OCI-LY7 (cell line): ENCODE measurements at regions not wholly inside any gene's neighbourhood (a gene's known extent, or its start where the extent isn't known, plus 50 kb on each side); places are given as distances from the start of the nearest gene placed in this dataset.
"Not testable (repeated sequence)": the region's sequence is repeated elsewhere in the genome, so short reads cannot be mapped to it uniquely, and the experiment has no call there.

Experiments used
- BruUV-seq: library from RNA; stranded (reverse); fragments of 400-500 nt; replicated peaks from 2 replicates; lab custom pipeline; 2021; lab: Mats Ljungman, UMichigan
- CTCF ChIA-PET: fragments of 300-600 bp; sonication (Branson Sonifier 250); formaldehyde crosslinking; loops from one replicate; lab custom pipeline; 2022; ENCODE audit warnings: antibody characterized with exemption; ENCODE audit not compliant: unreplicated experiment; lab: Charles Lee
- POLR2A ChIA-PET: fragments of 300-600 bp; sonication (Branson Sonifier 250); formaldehyde crosslinking; loops from one replicate; lab custom pipeline; 2022; ENCODE audit warnings: antibody characterized with exemption; lab: Charles Lee
- DNase-seq: peaks from one replicate; pipeline ENCODE4 v3.0.0-alpha.2; 2015; ENCODE audit warnings: low spot score
- H2AFZ ChIP-seq: fragments of 200-600 bp; sonication (generic), shearing (Covaris generic); 2 replicates; pipeline ENCODE4 v1.6.1; 2014; ENCODE audit warnings: mild to moderate bottlenecking, antibody characterized with exemption, low read length, moderate library complexity
- H3K27ac ChIP-seq: fragments of 200-600 bp; sonication (generic); 2 replicates; pipeline ENCODE4 v1.5.1; 2014; ENCODE audit warnings: mixed run types, low read depth, mild to moderate bottlenecking, moderate library complexity, low read length, inconsistent platforms; ENCODE audit not compliant: poor library complexity, severe bottlenecking
- H3K36me3 ChIP-seq: fragments of 200-600 bp; sonication (generic); 2 replicates; pipeline ENCODE4 v1.6.1; 2014; ENCODE audit warnings: mild to moderate bottlenecking, antibody characterized with exemption, low read length, moderate library complexity, mixed read lengths; ENCODE audit not compliant: insufficient read depth
- H3K4me1 ChIP-seq: fragments of 200-600 bp; sonication (generic); 2 replicates; pipeline ENCODE4 v1.5.1; 2014; ENCODE audit warnings: mild to moderate bottlenecking, low read length; ENCODE audit not compliant: insufficient read depth, poor library complexity, severe bottlenecking
- H3K4me2 ChIP-seq: fragments of 200-600 bp; sonication (generic); 2 replicates; pipeline ENCODE4 v1.6.1; 2014; ENCODE audit warnings: mild to moderate bottlenecking, low read length
- H3K4me3 ChIP-seq: fragments of 200-600 bp; sonication (generic); 2 replicates; pipeline ENCODE4 v1.5.1; 2014; ENCODE audit warnings: mild to moderate bottlenecking, low read depth, low read length; ENCODE audit not compliant: poor library complexity, severe bottlenecking
- H3K79me2 ChIP-seq: fragments of 200-600 bp; sonication (generic); 2 replicates; pipeline ENCODE4 v1.6.1; 2016; ENCODE audit warnings: low read depth, mild to moderate bottlenecking, low read length, moderate library complexity, mixed read lengths; ENCODE audit not compliant: insufficient read depth
- H3K9me2 ChIP-seq: fragments of 200-600 bp; sonication (generic); 2 replicates; pipeline ENCODE4 v1.6.1; 2016; ENCODE audit warnings: mild to moderate bottlenecking, low read length, mixed read lengths; ENCODE audit not compliant: insufficient read depth
- H3K9me3 ChIP-seq: fragments of 200-600 bp; sonication (generic); 2 replicates; pipeline ENCODE4 v1.6.1; 2014; ENCODE audit warnings: mild to moderate bottlenecking, mixed run types, low read length, mixed read lengths
- H4K20me1 ChIP-seq: fragments of 200-600 bp; sonication (generic); 2 replicates; pipeline ENCODE4 v1.6.1; 2014; ENCODE audit warnings: mild to moderate bottlenecking, antibody characterized with exemption, low read length, moderate library complexity, mixed read lengths; ENCODE audit not compliant: insufficient read depth
- CTCF ChIP-seq: fragments of 200-600 bp; sonication (generic); conservative IDR thresholded peaks from 2 replicates; pipeline ENCODE4 v1.5.1; 2014; ENCODE audit warnings: mild to moderate bottlenecking, antibody characterized with exemption, low read length, moderate library complexity, mixed read lengths
- EZH2phosphoT487 ChIP-seq: fragments of 200-600 bp; sonication (generic); IDR thresholded peaks from 2 replicates; pipeline ENCODE4 v1.6.1; 2018; ENCODE audit warnings: low read depth, borderline replicate concordance, mild to moderate bottlenecking, mixed run types, antibody characterized with exemption, low read length, moderate library complexity, mixed read lengths
- intact Hi-C: fragments of 100-400 bp; cut with micrococcal nuclease; formaldehyde crosslinking; loops from one replicate; pipeline ENCODE4 v1.10.0; 2022; ENCODE audit not compliant: unreplicated experiment

GRCh38 chr3:163555918-163556317 lies 1522.4 kb downstream of the SI start:
- H3K4me2 ChIP-seq = no peak overlapping the region
- no peak overlapping the region for H3K4me3 ChIP-seq
- no peaks in the 10 kb centered on the region for H3K4me1 ChIP-seq
- BruUV-seq = no TSS peak
- ChIA-PET POLR2A (interaction anchor here (1.0 kb wide), 1 partner anchor 22 kb away, joined by 5 read pairs; no protein-coding TSS in a partner anchor), CTCF (no interaction called here)
- intact Hi-C loops = no loop called here
- H2AFZ ChIP-seq = no peak overlapping the region
- no peaks in the 10 kb centered on the region for H4K20me1 ChIP-seq
- no peaks in the 10 kb centered on the region for H3K79me2 ChIP-seq
- TF ChIP-seq EZH2phosphoT487 (no peak), CTCF (no peak)
- H3K9me2 ChIP-seq = no peaks in the 10 kb centered on the region
- H3K27ac ChIP-seq = no peak overlapping the region
- no peaks in the 10 kb centered on the region for H3K9me3 ChIP-seq
- no peaks in the 10 kb centered on the region for H3K36me3 ChIP-seq
- no peak for DNase-seq

- Histone ChIP-seq H4K20me1 (no peaks in the 10 kb centered on the region), H3K4me2 (no peak overlapping the region), H3K36me3 (no peaks in the 10 kb centered on the region), H3K4me3 (no peak overlapping the region), H3K4me1 (no peaks in the 10 kb centered on the region), H3K9me2 (no peaks in the 10 kb centered on the region), H2AFZ (no peak overlapping the region), H3K27ac (no peak overlapping the region), H3K79me2 (no peaks in the 10 kb centered on the region), H3K9me3 (no peaks in the 10 kb centered on the region)
- ChIA-PET POLR2A (no interaction called here), CTCF (no interaction called here)
- no peak for DNase-seq
- BruUV-seq = no TSS peak
- TF ChIP-seq EZH2phosphoT487 (no peak), CTCF (no peak)
- intact Hi-C loops = no loop called here
Observed at GRCh38 chr3:163552659-163552966, 1525.7 kb downstream of the SI start.

GRCh38 chr3:163551915-163552658 lies 1526.2 kb downstream of the SI start:
- H2AFZ ChIP-seq, H3K9me2 ChIP-seq, POLR2A ChIA-PET, CTCF ChIA-PET, H3K4me1 ChIP-seq, H4K20me1 ChIP-seq, intact Hi-C loops, BruUV-seq, DNase-seq, H3K36me3 ChIP-seq, H3K9me3 ChIP-seq, H3K27ac ChIP-seq, H3K4me2 ChIP-seq, H3K4me3 ChIP-seq, H3K79me2 ChIP-seq: not testable (repeated sequence)
